Left ventricle myocardium inferior (tissue), 1 donor: ENCODE measurements at regions not wholly inside any gene's neighbourhood (a gene's known extent, or its start where the extent isn't known, plus 50 kb on each side); places are given as distances from the start of the nearest gene placed in this dataset.
A peak's percentile ranks its signal among the peaks of the same experiment; 100 is the strongest.

Experiments used
- DNase-seq: peaks from one replicate; pipeline ENCODE4 v3.0.0-alpha.2; 2020
- H3K27ac ChIP-seq: fragments of 200-600 bp; replicated peaks from 2 replicates; pipeline ENCODE4 v1.8.0; 2021
- H3K27me3 ChIP-seq: fragments of 200-600 bp; 2 replicates; pipeline ENCODE4 v1.8.0; 2021; ENCODE audit warnings: low read depth
- H3K36me3 ChIP-seq: fragments of 200-600 bp; 2 replicates; pipeline ENCODE4 v1.8.0; 2021
- H3K4me1 ChIP-seq: fragments of 200-600 bp; 2 replicates; pipeline ENCODE4 v1.8.0; 2021
- H3K4me3 ChIP-seq: fragments of 200-600 bp; 2 replicates; pipeline ENCODE4 v1.8.0; 2021; ENCODE audit warnings: mild to moderate bottlenecking, moderate library complexity
- H3K9me3 ChIP-seq: fragments of 200-600 bp; replicated peaks from 2 replicates; pipeline ENCODE4 v1.8.0; 2021
- CTCF ChIP-seq: fragments of 200-600 bp; IDR thresholded peaks from 2 replicates; pipeline ENCODE4 v1.8.0; 2021; ENCODE audit warnings: antibody characterized with exemption, mild to moderate bottlenecking, borderline replicate concordance
- intact Hi-C: fragments of 100-400 bp; cut with micrococcal nuclease; formaldehyde crosslinking; loops from one replicate; pipeline ENCODE4 v1.11.0; 2022
- donor health status: DM: no; HTN: yes; CAD: no; lungs with severe emphysema.

- intact Hi-C loops = loop anchor here (5.0 kb wide), 1 partner anchor 408 kb away; no protein-coding TSS in a partner anchor
- DNase-seq = no peak
- peaks cover 53% of the 10 kb centered on the region for H3K27me3 ChIP-seq
- H3K36me3 ChIP-seq = no peaks in the 10 kb centered on the region
- no peak overlapping the region for H3K27ac ChIP-seq
- TF ChIP-seq CTCF = no peak
- H3K4me3 ChIP-seq = no peak overlapping the region
- no peaks in the 10 kb centered on the region for H3K9me3 ChIP-seq
- peaks cover 9% of the 10 kb centered on the region for H3K4me1 ChIP-seq
These were observed 189.8 kb upstream of the BRINP1 start for GRCh38 chr9:119559056-119559455.

- peak; percentile 66 for DNase-seq
- TF ChIP-seq CTCF = peak; percentile 96
- H3K4me1 ChIP-seq = peaks cover 9% of the 10 kb centered on the region
- H3K36me3 ChIP-seq = no peaks in the 10 kb centered on the region
- H3K27ac ChIP-seq = no peak overlapping the region
- intact Hi-C loops = loop anchor here (5.0 kb wide), 1 partner anchor 411 kb away; no protein-coding TSS in a partner anchor
- H3K4me3 ChIP-seq = peak overlapping the region; percentile 54
- no peaks in the 10 kb centered on the region for H3K9me3 ChIP-seq
- peaks cover 34% of the 10 kb centered on the region for H3K27me3 ChIP-seq
These were observed 187.1 kb upstream of the BRINP1 start for GRCh38 chr9:119556129-119556875.

- DNase-seq = no peak
- no peak for TF ChIP-seq CTCF
- Histone ChIP-seq H3K4me3 (no peak overlapping the region), H3K9me3 (no peaks in the 10 kb centered on the region), H3K36me3 (no peaks in the 10 kb centered on the region), H3K27ac (no peak overlapping the region), H3K4me1 (no peaks in the 10 kb centered on the region), H3K27me3 (peaks cover 12% of the 10 kb centered on the region)
- intact Hi-C loops = no loop called here
These were observed 175.3 kb upstream of the BRINP1 start for GRCh38 chr9:119544492-119544891.

- Histone ChIP-seq H3K9me3 (no peaks in the 10 kb centered on the region), H3K27ac (no peak overlapping the region), H3K4me1 (no peaks in the 10 kb centered on the region), H3K4me3 (no peak overlapping the region), H3K36me3 (no peaks in the 10 kb centered on the region), H3K27me3 (peaks cover 25% of the 10 kb centered on the region)
- intact Hi-C loops = no loop called here
- TF ChIP-seq CTCF = no peak
- no peak for DNase-seq
These were observed 167.9 kb upstream of the BRINP1 start for GRCh38 chr9:119537138-119537537.

GRCh38 chr9:119533504-119533903 is 164.3 kb upstream of the BRINP1 start:
- intact Hi-C loops = no loop called here
- Histone ChIP-seq H3K27ac (no peak overlapping the region), H3K9me3 (no peaks in the 10 kb centered on the region), H3K27me3 (peaks cover 20% of the 10 kb centered on the region), H3K4me1 (no peaks in the 10 kb centered on the region), H3K36me3 (no peaks in the 10 kb centered on the region), H3K4me3 (no peak overlapping the region)
- no peak for TF ChIP-seq CTCF
- DNase-seq = no peak
